NCI-H446 treated with DMSO at 0.1 percent for 48 hours (cell line): ENCODE measurements at regions not wholly inside any gene's neighbourhood (a gene's known extent, or its start where the extent isn't known, plus 50 kb on each side); places are given as distances from the start of the nearest gene placed in this dataset.
"Not testable (repeated sequence)": the region's sequence is repeated elsewhere in the genome, so short reads cannot be mapped to it uniquely, and the experiment has no call there.

Source experiments
- DNase-seq: peaks from one replicate; lab custom pipeline; 2025; lab: John Stamatoyannopoulos, UW

DNA sequence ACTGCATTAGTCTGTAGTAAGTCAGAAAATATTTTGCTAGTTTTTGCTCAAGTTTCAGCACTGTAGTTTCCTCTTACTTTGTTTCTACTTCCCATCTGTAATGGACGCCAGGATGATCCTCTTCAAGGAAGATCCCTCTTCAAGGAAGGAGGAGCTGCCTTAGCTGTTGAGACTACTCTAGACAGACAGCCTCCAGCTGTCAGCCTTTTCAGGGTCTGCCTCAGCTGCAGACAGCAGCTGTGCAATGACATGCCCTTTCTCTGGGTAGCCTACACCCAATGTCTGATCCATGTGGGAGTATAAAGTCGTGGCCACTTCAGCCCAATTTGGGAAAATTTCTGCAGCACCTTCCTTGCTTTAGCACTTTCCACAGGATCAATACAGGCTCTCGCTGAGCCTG, 281.0 kb upstream of the MAOA start:
- DNase-seq = no peak

DNA sequence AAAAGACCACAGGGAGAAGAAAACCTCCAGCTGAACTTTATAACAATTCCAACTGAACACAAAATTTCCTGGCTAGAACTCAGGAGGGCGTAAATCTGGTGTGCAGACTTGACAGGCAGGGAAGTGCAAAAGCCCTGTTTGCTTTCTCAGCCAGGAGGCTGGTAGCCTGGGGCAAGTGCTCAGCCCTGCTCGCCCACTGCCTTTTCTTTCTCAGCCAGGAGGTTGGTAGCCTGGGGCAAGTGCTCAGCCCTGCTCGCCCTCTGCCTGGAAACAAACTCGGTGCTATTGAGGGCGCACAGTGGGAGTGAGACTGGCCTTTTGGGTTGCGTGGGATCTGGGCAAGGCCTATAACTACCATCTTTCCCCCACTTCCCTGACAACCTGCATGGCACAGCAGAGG, 275.4 kb upstream of the MAOA start:
- no peak for DNase-seq

DNA sequence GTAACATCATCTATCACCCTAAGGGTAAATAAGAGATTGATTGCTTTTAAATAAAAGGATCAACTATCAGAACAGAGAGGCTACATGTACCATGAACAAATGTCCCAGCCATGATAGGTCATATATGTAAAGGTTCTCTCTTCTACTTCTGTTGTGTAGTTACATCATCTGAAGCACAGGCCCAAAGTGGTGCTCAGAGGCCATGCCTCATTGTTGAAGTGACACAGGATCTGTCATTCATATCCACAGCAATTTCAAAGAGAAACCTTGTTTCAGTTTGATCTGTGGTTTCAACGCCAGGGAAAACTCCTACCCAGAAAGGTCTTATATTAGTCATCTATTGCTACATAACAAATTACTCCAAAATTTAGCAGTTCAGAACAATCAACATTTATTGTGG, 269.2 kb upstream of the MAOA start:
- no peak for DNase-seq

DNA sequence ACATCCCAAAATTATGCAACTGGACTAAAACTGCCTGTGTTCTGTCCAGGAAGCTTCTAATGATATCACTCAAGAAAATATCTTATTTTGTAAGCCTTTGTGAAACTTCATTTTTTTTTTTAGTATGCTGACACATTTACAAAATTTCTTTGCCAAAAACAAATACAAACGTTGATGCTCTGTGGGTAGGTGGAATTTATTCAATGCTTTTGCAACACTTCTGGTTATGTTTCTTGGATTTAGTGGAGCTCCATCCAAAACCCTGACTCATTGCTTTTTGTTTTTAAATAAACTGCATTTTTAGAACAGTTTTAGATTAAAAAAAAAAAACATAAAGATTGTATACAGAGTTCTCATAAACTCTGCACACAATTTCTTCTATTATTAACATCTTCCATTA, 250.9 kb upstream of the MAOA start:
- DNase-seq = no peak

DNA sequence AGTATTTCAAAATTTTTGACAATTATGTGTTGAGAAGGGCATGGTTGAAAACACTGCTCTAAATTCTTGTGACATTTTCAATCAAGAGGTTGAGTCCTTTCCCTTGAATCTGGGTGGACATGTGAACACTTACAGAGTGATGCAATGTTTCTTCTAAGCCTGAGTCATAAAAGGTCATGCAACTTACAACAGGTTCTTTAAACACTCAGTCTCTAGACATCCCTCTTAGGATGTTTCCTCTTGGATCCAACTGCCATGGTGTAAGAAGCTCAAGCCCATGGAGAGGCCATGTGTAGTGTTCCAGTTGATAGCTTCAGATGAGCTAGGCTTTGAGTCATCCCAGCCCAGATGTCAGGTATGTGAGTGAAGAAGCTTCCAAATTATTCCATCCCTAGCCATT, 232.2 kb upstream of the MAOA start:
- no peak for DNase-seq

DNA sequence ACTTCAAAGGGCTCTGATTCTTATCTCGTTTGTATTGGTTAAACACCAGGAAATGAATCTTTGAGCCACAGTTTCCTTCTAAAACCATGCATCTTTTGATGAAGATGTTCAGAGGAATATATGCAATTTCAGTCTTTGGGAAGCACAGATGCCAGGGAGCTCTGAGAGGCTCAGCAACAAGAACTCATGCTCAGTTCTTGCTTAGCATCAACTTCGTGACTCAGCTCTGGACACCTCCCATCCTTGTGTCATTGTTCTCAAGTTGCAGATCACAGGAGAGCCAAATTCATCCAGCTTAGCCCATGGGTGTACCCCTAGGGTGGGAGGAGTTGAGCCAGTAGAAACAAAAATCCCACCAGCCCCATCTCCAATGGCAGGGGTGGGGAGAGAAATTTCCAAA, 219.6 kb upstream of the MAOA start:
- DNase-seq = no peak

DNA sequence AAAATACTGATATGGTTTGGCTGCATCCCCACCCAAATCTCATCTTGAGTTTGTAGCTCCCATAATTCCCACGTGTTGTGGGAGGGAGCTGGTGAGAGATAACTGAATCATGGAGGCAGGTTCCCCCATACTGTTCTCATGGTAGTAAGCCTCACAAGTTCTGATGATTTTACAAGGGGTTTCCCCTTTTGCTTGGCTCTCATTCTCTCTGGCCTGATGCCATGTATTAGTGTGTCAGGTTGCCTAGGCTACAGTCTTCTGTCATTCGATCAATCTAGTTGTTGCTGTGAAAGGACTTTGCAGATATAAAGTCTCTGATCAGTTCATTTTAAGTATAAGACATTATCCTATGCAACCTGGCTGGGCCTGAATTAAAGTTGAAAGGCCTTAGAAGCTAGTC, 209.3 kb upstream of the MAOA start:
- DNase-seq = no peak

DNA sequence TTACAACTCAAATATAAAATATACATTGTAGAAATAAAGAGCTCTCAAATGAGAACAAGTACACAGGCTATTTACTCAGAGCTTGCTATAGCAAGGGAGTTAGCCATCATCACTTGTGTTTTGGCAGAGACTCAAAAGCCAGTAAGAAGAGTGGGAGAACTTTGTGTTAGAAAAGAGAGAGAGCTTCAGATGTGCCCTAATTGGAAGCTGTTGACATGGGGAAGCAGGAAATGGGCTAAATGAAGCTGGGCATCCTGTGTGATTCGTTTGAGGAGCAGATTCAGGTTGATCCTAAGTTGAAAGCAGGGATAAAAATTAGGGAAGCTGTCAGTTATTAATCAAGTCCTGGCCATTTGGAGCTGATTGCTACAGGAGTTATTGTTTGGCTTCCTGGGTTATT, 207.4 kb upstream of the MAOA start:
- peak; percentile 35 for DNase-seq

DNA sequence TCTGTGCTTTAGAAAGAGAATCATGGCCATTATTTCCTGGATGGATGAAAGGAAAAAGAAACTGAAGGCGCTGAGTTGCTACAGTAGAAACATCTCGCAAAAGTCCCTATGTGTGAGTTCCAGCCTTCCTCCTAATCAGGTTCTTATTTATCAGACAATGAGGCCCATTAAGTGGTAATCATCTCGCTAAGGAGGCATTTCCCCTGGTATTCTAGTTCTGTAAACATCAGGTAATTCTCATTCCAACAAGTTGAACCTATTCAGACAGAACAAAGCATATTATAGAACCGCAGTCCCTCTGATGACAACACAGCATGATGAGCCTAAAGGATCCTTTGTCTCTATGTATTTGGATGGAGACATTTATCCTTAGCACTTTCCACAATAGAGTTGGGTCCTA, 205.7 kb upstream of the MAOA start:
- DNase-seq = no peak

DNA sequence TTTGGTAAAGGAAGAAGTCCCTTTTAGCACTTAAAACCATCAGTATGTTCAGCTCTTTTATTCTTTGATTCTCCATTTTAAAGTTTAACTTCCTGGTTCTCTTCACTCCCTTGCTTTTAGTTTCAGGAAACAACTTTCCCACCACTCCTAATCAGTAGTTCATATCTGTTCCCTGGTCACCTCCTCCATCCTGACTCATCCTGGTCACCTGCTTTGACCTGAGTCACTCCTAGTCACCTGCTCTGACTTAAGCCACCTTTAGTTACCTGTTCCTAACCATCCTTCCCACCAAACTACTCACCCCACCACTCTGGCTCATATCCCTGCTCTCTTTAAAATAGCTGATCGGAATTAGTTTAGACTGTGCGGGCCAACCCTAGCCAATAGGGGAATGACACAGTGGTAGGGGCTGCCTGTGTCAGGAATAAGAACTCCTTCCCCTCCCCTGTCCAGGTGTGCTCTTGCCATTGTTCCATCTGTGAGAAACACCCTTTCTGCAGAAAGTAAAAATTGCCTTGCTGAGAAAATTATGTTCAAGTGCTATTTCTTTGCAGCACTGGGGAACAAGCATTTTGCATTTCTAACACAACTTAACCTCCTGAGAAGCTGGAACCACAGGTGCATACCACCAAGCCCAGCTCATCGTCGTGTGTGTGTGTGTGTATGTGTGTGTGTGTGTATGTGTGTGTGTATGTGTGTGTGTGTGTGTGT, 204.0 kb upstream of the MAOA start:
- DNase-seq = not testable (repeated sequence)

DNA sequence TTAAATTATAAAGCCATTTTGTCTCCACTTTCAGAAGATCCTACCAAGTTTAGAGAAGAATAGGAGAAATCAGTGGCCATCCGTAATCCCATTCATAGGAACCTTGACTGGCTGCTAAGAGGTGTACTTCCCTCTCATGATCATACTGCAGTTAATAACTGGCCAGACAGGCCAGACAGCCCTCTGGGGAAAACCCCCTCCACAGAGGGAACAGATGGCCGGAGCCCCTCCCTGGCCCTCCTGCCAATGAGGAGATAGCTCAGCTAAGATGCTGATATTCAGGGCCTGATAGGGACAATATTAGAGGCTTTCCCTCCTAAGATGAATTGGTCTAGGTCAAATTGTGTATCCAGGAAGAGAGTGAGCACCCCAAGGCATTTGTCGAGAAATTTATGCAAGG, 200.0 kb upstream of the MAOA start:
- no peak for DNase-seq

DNA sequence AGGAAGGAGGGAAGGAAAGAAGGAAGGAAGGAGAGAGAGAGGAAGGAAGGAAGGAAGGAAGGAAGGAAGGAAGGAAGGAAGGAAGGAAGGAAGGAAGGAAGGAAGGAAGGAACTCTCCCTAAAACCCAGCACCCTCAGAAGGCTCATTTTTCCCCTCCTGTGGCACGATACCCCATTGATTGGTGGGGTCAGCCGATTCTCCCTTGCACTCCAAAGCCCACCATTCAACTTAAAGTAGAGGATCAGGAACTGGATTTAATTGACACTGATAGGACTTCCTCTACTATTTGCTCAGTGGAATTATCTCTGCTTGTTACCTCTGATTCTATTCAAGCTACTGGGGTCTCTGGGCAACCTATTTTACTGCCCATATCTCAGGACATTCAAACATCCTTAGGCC, 199.2 kb upstream of the MAOA start:
- no peak for DNase-seq

DNA sequence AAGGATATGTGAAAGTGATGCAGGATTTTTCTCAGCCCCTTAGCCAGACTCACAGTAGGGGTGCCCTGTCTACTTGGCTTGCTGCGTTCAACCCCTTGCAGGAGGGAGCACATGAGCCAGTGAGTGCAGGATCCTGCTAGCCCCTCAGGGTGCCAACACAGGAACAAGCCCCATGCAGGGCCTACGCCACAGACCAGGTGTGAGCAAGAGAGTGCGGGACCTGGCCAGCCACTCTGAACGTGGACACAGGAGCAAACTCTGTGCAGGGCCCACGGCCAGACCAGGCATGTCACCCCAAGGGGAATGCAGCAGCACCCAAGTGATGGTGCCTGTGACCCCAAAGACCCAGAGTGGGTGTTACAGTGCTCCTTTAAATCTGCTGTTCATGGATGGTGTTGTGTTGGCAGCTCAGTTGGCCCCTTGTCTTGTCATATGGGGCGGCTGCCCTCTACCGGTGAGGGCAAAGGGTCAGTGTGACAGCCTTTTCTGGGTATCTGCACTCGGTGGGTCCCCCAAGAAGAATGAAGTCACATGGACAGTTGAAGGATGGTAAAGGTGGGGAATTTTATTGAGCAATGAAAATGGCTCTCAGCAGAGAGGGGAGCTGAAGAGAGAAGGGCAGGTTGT, 188.4 kb upstream of the MAOA start:
- no peak for DNase-seq

DNA sequence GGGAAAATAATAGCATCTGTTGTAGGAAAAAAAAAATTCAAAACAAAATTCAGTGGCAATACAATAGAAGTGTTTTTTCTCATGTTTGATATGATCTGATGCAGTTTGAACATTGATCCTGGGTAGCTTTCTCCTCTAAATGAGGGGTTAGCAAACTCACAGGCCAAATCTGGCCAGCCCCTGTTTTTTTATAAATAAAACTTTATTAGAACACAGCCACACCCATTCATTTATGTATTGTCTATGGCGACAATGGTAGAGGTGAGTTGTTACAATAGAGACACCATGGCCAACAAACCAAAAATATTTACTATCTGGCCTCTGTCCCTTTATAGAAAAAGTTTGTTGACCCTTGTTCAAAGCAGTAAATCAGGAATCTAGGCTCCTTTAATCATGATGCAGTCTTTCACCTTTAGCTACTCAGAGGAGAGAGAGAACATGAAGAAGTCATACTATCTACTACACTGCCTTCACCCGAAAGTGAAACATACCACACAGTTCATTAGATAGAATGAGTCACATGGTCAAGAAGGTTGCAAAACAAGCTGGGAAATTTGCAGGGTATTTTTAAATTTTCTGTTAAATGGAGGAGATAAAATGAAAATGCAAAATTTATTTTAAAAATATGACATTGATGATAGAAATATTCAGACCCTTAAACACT, 186.6 kb upstream of the MAOA start:
- DNase-seq = no peak

DNA sequence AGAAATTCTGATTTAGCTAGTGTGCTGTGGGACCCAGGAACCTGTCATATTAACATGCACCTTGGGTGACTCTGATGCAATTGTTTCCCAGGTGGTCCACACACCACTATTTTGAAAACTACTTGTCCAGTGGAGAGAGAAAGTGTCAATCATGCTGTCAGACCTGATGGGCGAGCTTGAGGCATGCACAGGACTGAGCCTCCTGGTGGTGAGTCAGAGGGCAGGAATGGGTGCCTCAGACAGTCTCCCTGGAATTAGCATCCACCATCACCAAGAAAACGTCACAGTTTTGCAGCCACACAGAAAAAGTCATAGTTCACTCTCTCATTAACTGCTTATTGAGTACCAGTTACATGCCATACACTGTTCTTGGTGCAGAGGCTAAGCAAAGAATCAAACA, 181.8 kb upstream of the MAOA start:
- no peak for DNase-seq

DNA sequence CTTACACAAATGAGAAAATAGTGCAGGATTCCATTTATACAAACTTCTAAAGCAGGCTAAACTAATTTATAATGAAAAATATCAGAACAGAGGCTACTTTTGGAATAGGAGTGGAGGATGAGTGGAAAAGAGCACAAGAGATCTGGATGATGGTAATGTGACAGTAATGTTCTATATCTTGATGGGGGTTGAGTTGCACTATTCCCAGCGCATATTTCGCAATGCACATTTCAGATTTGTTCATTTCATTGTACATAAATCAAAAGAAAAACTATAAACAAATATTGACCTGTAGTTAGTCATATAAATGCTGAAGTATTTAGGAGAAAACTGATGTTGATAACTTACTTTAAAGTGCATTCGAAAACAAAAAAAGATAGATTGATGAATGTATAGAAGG, 177.0 kb upstream of the MAOA start:
- DNase-seq = no peak

DNA sequence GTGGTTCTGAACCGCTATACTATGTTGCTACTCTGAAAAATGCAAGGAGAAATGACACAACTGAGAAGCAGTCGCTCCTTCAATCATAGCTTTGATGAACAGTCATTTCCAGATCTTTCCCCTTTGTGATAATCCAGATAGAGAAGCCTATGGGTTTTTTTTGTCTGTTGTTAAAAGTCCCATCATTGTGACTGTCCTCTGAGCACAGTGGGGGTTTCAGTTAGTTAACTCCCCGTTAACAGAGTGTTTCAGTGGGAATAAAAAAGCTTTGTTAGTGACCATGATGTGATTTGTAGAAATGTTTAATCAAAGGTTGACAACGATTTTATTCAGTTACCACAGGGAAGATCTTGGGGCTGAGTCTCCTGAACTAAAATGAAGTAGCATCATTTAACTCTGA, 176.2 kb upstream of the MAOA start:
- DNase-seq = no peak

DNA sequence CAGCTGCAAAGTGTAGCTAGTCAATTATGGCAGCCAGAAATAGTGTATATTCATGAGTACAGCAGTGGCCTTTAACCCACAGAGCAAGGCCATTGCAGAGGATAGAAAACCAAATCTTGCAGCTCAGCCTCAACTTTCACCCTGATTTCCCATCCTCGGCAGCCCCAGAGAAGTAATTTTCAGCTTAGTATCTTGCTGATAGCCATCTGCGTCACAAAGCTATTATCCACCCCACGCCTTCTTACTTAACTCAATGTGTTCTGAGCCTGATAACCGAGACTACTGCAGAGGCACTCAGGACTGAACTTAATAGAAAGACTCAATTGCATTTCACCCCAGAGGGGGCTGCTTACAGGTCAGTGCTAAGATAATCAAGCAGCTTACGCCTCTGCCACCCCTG, 174.5 kb upstream of the MAOA start:
- no peak for DNase-seq

DNA sequence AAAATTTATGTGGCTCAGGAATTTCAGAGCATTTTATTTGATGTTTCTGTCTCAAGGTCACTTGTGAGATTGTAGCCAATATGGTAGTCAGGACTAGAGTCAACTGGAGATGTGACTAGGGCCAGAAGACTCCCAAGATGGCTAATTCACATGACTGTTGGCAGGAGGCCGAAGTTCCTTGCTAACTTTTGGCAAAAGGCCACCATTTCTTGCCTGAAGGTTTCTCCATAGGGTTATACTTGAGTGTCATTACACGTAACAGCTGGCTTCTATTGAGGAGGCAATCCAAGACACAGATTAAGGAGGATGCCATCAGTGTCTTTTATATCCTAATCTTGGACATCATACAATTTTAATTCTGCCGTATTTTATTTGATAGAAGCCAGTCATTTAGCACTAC, 162.3 kb upstream of the MAOA start:
- peak; percentile 6 for DNase-seq

DNA sequence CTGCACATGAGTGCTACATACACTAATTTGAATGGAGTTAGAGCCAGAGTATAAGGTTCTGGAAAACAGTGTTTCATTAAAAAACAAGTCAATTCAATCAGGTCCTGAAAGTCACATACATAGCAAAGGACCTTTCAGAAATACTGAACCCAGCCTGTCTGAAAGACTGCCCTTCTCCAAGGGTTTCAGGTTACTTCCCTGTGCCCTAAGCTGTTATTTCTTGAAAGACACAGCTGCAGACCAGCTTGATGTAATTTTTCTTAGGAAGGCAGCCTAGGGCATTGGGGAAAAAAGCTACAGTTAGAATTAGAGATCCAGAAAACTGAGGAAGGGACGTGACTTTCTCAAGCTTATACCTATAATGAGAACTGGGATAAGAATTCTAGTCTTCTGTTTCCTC, 155.9 kb upstream of the MAOA start:
- DNase-seq = no peak

DNA sequence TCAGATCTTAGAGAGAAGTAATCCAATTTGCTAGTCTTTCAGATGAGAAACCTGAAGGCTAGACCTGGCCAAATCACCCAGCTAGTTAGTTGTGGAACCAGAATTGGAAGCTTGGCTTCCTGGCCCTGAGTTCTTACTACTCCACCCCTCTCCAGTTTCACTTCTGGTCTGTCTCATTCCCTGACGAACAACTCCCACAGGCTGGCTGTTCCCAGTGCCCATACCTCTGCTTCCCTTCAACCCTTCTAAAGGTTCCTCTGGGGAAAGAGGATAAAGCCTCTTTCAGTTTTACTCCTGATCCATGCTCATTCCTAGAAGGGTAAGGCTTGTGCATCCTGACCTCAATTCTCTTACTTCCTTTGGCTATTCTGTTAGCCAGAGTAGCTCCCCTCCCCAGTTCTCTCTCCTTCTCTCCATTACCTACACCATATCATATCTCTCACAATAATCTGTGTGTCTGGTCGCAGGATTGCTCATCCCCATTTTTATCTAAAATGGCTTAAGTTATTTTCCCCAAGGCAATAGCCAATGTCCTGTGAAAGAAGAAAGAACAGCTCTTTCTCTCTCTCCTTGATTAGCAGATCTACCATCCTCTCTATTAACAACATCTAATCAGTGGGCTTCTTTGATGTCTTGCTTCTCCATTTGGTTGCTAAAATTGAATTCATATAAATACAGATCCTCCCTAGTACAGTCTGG, 155.0 kb upstream of the MAOA start:
- no peak for DNase-seq

DNA sequence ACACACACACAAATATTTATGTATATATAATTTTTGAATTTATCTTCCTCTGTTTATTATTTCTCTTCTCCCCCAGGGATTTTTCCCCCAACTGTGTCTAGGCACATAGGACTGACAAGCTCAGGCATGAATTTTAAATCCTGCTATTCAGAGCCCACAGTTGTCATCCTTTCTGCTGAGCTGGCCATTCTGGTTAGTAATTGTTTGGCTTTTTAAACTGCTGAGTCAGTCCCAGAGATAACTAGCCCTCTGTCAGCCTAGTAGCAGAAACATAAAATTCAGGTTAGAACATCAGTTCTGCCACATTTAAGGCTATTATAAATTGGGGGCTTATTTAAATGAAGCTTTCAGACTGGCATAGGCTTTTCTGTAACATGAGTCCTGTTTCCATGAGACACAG, 151.7 kb upstream of the MAOA start:
- DNase-seq = no peak

DNA sequence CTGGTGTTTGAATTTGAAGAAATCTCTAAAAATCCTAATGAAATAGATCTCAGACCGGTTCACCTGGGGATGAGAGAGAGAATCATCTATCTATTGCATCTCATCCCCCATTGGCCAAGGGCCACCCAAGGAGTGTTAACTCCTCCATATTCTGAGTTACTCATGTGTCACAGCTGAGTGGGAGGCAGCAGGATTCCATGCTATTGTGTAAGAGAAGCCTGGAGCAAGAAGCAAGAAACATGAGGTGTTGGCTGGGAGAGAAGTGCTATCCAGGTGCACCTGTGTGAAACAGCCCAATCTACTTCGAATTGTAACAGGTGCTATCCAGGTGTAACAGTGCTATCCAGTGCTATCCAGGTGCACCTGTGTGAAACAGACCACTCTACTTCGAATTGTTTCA, 150.3 kb upstream of the MAOA start:
- no peak for DNase-seq
